K562 (cell line): ENCODE measurements at regions not wholly inside any gene's neighbourhood (a gene's known extent, or its start where the extent isn't known, plus 50 kb on each side); places are given as distances from the start of the nearest gene placed in this dataset.

Source experiments
- AFF1 ChIP-seq, 2 experiments: fragments of 450-650 bp; IDR thresholded peaks; 2 replicates each; pipeline ENCODE4 v1.6.1; 2018; ENCODE audit warnings: mild to moderate bottlenecking in 2 of 2, low read depth in 1 of 2; ENCODE audit not compliant: partially characterized antibody in 2 of 2
- CGGBP1 ChIP-seq: fragments of 250-450 bp; sonication (Bioruptor Pico); IDR thresholded peaks from 2 replicates; pipeline ENCODE4 v1.9.0; 2021; ENCODE audit warnings: mild to moderate bottlenecking
- CSDE1 ChIP-seq, 2 experiments: fragments of 450-650 bp; IDR thresholded peaks; 2 replicates each; pipeline ENCODE4 v1.6.1; 2016; ENCODE audit warnings: mild to moderate bottlenecking in 1 of 2
- ETV1 ChIP-seq: fragments of 450-650 bp; conservative IDR thresholded peaks from 2 replicates; pipeline ENCODE4 v1.6.1; 2016; ENCODE audit warnings: missing genetic modification characterization, control low read depth, low read depth, missing compliant biosample characterization
- HBP1 ChIP-seq: fragments of 450-650 bp; formaldehyde crosslinking; IDR thresholded peaks from 2 replicates; pipeline ENCODE4 v1.4.0; 2022; ENCODE audit warnings: missing genetic modification characterization
- HSF4 ChIP-seq: fragments of 250-450 bp; sonication (Bioruptor Pico); IDR thresholded peaks from 2 replicates; pipeline ENCODE4 v2.1.2; 2022; ENCODE audit warnings: mild to moderate bottlenecking, moderate library complexity, borderline replicate concordance
- MCM7 ChIP-seq, 2 experiments: fragments of 450-650 bp; IDR thresholded peaks; 2 replicates each; pipeline ENCODE4 v1.6.1; 2016 to 2018
- NR1H2 ChIP-seq: sonication (generic); formaldehyde crosslinking; IDR thresholded peaks from 2 replicates; pipeline ENCODE4 v1.4.0; 2020; ENCODE audit warnings: mild to moderate bottlenecking, missing genetic modification reagents
- NR4A1 ChIP-seq, 2 experiments: fragments of 250-450 bp in 1 of 2; fragments of 450-650 bp in 1 of 2; sonication (Bioruptor Pico) in 1 of 2; IDR thresholded peaks; 2 replicates each; pipeline versions ENCODE4 v1.4.0 to v1.6.1; 2016 to 2020; ENCODE audit warnings: mild to moderate bottlenecking in 2 of 2, missing compliant biosample characterization in 1 of 2, missing genetic modification characterization in 1 of 2, moderate library complexity in 1 of 2
- SLC30A9 ChIP-seq: fragments of 250-450 bp; sonication (Bioruptor Pico); IDR thresholded peaks from 2 replicates; pipeline ENCODE4 v1.8.0; 2022; ENCODE audit warnings: mild to moderate bottlenecking, moderate library complexity
- SRSF7 ChIP-seq: fragments of 200-400 bp; formaldehyde crosslinking; optimal IDR thresholded peaks from 2 replicates; pipeline ENCODE3; 2017; ENCODE audit warnings: mild to moderate bottlenecking, low read depth, low read length
- TFAM ChIP-seq: fragments of 250-450 bp; sonication (Bioruptor Pico); conservative IDR thresholded peaks from 2 replicates; pipeline ENCODE4 v1.5.0; 2021; ENCODE audit warnings: mild to moderate bottlenecking, moderate library complexity
- ZNF121 ChIP-seq: sonication (generic); formaldehyde crosslinking; conservative IDR thresholded peaks from 2 replicates; pipeline ENCODE4 v1.8.0; 2022; ENCODE audit warnings: missing genetic modification reagents
- ZNF551 ChIP-seq: fragments of 250-450 bp; sonication (Bioruptor Pico); IDR thresholded peaks from 2 replicates; pipeline ENCODE4 v1.5.0; 2021; ENCODE audit warnings: mild to moderate bottlenecking, moderate library complexity

- TF ChIP-seq HBP1 (peak; percentile 100), SLC30A9 (CRISPR knock-in tag) (peak; percentile 98), SRSF7 (no peak), HSF4 (peak; percentile 99), CSDE1 (IDR thresholded peaks at IDR 0.05) (no peak), NR4A1 (CRISPR knock-in tag; IDR thresholded peaks at IDR 0.05) (peak; percentile 97; the same call in 1 of the 2 replicates), NR4A1 (tag; IDR thresholded peaks at IDR 0.05) (peak; percentile 99), TFAM (CRISPR knock-in tag) (no peak), ETV1 (tag) (peak; percentile 98), ZNF121 (CRISPR knock-in tag) (no peak), CGGBP1 (CRISPR knock-in tag) (no peak), ZNF551 (CRISPR knock-in tag) (no peak), AFF1 (IDR thresholded peaks at IDR 0.05; ENCODE audit: low read depth in 1 of 2, partially characterized antibody in 2 of 2) (no peak), MCM7 (IDR thresholded peaks at IDR 0.05) (no peak), NR1H2 (CRISPR knock-in tag) (no peak)
Observed at GRCh38 chr5:5585751-5586341, 163.4 kb downstream of the ICE1 start (continued).
